Fibroblast of upper back skin (primary cell): ENCODE measurements at regions not wholly inside any gene's neighbourhood (a gene's known extent, or its start where the extent isn't known, plus 50 kb on each side); places are given as distances from the start of the nearest gene placed in this dataset.
"Not testable (repeated sequence)": the region's sequence is repeated elsewhere in the genome, so short reads cannot be mapped to it uniquely, and the experiment has no call there.

ENCODE experiments used
- DNase-seq: peaks from one replicate; pipeline ENCODE4 v3.0.0-alpha.2; 2013

DNA sequence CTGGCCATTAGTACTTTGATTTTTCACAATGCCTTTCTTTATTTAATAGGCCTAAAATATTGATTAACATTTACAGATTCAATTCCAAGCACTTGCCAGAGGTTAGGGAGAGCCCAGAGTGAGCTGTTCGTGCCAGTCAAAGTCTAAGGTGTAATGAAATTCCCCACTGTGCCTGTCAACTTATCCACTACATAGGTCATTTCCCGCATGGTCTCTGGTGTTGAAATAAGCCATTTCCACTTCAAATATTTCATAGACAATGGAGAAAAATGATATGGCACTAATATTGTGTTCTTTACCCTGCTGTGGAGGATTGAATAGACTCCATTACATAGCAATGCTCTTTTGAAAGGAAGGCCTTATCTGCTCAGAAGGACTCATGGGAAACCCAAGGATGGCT, 978.1 kb upstream of the CELF2 start:
- DNase-seq, result no peak

DNA sequence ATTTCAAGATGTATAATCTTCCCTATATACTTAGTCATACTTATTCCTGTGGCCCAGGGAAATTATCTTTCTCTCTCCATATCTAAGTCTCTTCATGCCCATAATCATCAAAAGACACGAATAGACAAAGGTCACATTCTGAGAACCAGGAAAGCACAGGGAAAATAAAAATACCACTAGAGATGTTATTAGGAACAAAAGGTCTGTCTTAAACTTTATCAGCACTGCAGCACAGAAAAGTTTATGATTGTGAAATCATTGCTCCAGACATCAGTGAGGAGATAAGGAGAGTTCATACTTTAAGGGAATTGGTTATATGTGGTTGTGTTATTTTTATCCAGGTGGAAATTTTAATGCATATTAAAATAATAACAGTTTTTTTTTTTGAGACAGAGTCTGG, 974.6 kb upstream of the CELF2 start:
- DNase-seq, result no peak

GRCh38 chr10:10044922-10045764, 972.5 kb upstream of the CELF2 start:
- no peak for DNase-seq

DNA sequence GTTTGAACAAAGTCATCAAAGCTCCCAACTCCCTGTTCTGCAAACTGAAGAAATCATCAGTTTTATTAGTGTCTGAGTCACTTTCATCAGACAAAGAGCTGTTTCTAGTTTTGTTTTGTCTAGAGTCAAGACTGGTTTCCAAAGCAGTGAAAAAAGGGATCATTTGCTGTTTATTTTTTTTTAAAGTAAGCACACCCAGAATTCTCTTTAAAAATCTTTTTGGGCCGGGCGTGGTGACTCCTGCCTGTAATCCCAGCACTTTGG, 972.0 kb upstream of the CELF2 start:
- DNase-seq, result peak; percentile 33

DNA sequence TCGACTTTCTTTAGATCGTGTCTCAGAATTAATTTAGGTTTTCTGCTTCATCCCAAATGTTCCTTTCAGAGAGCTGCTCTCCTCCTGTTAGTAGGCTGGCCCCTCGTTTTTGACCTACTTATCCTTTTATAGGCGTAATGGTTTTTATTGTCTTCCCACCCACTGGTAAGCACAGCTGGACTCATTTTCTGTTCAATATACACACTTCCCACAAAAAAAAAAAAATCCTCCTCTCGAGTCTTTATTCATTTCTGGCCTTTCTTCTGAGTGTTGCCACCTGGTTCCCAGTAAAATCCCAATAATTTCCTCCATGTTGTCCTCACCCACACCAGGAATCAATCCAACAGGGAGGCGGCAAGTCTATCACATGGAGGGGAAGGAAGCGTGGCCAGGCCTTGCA, 970.2 kb upstream of the CELF2 start:
- DNase-seq, result no peak

GRCh38 chr10:10053051-10053450, 964.6 kb upstream of the CELF2 start:
- peak; percentile 12 for DNase-seq

GRCh38 chr10:10054466-10054865, 963.2 kb upstream of the CELF2 start:
- no peak for DNase-seq

- peak; percentile 53 for DNase-seq
These were observed 961.8 kb upstream of the CELF2 start for GRCh38 chr10:10055656-10056442.

DNA sequence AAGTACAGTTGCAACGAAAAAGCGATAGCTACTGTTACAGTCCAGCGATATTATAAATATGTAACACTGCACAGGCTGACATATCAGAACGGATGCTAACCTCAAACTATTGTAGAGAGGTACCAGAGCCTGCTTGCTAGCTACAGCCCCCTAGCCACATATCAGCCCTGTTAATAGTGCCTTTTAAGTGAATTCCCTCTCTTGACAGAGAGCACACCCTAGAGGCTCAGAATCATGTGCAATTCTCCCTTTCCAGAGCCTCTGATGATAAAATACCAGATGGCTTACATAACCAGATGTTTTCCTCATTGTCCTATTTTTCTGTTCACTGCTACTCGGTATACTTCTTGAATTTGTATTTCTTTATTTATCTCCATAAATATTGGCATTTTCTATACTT, 960.7 kb upstream of the CELF2 start:
- peak; percentile 64 for DNase-seq

DNA sequence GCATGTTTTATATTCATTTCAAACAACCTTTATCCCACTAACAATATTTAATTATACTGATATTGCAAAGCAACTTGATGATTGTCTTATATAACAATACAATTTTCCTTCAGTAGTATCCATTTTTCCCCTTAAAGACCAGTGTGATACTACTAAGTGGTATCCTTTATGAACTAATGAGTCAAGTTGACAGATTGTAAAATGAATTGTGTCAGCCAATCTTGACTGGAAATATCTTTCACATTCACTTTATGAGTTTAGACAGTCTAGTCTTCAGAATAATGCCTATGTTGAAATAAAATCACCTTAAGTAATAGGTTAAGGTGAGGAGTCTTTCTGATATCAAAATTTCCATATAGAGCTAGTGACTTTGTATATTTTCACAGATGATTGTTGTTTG, 950.0 kb upstream of the CELF2 start:
- DNase-seq, result no peak

DNA sequence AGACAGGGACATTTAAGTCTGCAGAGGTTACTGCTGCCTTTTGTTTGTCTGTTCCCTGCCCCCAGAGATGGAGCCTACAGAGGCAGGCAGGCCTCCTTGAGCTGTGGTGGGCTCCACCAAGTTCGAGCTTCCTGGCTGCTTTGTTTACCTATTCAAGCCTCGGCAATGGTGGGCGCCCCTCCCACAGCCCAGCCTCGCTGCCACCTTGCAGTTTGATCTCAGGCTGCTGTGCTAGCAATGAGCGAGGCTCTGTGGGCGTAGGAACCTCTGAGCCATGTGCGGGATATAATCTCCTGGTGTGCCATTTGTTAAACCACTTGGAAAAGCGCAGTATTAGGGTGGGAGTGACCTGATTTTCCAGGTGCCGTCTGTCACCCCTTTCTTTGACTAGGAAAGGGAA, 942.8 kb upstream of the CELF2 start:
- DNase-seq, result not testable (repeated sequence)

GRCh38 chr10:10078446-10078845, 939.2 kb upstream of the CELF2 start:
- no peak for DNase-seq

DNA sequence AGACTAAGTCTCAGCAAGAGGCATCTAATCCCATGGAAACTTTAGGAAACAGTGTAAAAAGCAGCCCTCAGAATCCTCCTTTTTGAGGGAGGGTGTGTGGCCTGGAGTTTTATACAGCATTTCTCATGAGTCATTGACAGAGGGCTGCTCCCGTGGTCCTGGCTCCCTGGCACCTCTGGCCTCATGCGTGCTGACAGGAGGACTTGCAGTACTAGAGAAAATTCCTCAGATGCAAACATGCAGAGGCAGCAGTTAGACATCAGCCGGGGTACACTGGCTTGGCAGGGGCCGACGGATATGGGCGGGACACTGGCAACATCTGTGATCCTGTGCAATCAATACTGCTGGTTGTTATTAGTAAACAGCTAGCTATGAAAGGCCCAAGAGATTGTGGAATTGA, 925.1 kb upstream of the CELF2 start:
- DNase-seq, result peak; percentile 64

DNA sequence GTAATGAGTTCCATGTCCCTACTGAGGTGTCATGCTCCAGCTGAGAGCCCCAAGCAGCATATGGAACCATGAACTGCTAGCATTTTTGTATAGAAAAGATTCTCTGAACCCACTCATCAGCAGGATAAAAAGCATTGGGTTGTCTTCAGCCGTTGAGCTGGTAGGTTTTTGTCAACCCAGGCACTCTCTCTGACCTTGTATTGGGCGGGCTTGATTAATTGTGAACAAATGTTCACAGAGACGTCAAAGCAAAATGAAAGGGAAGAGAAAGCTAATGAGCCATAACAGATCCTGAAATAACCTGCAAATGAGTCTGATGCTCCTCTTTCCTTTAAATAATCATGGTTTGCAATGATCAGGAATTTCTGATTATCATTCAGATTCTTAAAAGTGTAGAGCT, 924.7 kb upstream of the CELF2 start:
- no peak for DNase-seq

DNA sequence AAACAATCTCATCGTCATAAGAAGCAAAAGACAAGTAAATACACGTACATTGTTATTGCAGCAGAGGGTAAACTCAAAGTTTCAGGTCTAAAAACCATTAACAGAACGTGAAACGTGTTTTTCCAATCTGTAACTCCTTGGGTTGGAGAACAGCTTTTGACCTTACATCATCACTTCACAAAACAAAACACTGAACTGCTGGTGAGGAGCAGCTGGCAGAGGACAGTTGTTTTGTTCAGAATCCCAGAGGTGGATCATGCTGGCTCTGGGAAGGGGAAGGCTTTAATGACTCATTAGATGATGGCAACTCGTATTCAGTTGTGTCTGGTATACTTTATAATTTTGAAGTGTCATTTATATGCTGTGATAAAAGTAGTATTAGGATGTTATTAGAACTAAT, 923.0 kb upstream of the CELF2 start:
- peak; percentile 8 for DNase-seq

GRCh38 chr10:10096296-10096695, 921.4 kb upstream of the CELF2 start:
- DNase-seq, result peak; percentile 2

DNA sequence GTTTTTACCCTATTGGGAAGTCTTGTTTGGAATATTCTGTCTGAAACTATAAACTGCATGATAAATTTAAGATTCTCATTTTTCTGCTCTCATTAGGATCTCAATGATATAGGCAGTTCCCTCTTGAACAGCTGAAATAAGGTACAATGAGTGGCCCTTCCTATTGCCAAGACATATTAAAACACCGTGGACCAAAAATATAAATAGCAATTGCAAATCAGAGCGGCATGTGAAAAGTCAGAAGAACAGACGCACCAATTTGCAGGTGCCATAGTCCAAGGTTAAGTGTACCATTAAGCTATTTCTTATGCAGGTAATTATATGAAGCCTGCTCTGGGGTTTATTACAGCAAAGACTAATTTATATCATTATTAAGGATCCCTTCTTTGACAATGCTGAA, 920.8 kb upstream of the CELF2 start:
- DNase-seq, result no peak

DNA sequence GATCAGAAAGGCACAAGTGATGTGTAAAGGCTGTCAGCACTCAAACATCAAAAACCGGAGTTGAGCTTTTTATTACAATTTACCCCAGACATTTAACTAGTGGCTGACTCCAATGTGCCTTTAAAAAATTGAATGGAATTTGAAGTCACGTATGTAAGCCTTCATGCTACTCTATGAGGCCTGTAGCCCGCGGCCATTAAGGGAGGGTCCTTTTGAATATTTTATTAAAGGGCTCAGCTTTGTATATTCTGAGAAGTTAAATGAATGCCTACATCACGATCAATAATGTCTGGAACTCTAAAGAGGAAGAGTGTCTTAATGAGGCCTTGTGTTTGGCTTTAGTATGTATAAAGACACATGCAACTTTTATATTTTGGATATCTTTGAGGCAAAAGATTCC, 916.6 kb upstream of the CELF2 start:
- no peak for DNase-seq

DNA sequence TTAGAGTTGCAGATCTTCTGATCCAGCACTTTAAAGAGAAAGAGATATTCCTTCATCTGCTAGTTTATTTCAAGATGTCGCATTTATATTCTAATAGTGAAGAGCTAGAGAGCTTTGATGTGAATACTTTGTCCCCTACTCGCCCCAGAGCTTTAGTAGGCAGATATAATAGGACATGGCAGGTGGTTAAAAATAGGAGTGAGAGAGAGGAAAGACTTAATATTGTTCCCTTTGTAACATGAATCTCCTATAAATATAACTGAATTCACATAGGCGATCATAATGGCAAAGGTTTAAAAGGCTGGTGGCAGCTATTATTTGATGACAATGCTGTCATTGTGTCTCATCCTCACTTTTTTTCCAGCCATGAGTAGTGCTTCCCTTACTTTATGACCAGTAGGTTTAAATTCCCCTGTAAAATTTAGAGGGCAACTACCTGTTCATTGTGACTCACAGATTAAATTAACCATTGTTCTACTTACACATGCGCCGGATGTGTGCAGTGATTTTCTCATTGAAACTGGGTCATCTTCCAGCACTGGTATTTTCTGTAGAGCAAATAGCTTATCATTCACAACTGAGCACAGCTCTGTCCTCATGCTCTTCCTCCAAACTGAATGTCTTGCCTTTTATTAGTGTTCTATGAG, 906.7 kb upstream of the CELF2 start:
- no peak for DNase-seq

- DNase-seq, result no peak
These were observed 899.5 kb upstream of the CELF2 start for GRCh38 chr10:10118131-10118530.

DNA sequence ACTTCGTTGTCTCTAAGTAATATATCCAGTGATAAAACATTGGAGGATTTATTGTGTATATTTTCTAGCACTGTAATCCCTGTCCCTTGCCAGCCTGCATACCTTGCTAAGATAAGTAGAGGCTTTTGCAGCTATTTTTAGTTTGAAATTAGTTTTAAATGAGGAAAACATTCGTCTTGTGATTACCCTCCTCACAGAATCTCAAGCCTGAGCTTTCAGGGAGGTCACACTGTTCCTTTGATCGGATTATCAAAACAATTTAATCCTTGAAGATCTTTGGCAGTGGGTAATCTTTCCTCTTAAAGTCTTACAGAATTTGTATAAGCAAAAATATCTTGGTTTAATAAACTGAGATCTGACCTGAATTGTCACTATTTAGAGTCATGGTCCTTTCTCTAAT, 897.0 kb upstream of the CELF2 start:
- DNase-seq, result no peak

DNA sequence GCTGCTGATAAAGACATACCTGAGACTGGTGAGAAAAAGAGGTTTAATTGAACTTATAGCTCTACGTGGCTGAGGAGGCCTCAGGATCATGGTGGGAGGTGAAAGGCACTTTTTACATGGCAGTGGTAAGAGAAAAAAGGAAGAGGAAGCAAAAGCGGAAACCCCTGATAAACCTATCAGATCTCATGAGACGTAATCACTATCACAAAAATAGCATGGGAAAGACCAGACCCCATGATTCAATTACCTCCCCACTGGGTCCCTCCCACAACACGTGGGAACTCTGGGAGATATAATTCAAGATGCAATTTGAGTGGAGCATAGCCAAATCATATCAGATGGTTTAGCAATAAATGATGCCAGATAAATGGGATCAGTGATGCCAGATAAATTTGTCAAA, 892.0 kb upstream of the CELF2 start:
- no peak for DNase-seq

DNA sequence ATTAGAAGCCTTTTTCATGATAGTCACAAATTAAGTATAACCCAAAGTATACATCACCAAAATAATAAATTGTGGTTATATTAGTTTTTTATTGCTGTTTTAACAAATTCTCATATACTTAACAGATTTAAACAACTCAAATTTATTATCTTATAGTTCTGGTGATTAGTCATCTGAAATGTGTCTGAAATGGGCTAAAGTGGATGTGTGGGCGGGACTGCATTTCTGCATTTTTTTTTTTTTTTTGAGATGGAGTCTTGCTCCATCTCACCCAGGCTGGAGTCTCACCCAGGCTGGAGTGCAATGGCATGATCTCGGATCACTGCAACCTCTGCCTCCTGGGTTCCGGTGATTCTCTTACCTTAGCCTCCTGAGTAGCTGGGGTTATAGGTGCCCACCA, 891.5 kb upstream of the CELF2 start:
- no peak for DNase-seq

DNA sequence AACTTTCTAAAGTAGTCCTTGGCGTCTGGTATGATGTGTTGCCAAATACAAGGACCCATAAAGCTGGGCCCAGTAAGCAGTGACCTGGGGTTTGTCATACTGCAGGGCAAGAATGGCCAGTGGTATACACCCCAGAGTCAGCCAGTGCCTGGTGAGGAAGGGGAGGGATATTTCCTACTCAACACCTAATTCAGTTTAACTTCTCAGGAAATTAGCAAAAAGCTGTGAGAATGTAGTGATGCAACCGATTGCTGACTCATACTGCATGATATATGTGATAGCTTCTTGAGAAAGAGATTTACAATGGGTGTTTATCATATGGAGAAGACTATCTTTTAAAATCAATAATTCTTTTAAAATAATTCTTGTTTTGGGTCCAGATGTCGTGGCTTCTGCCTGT, 889.3 kb upstream of the CELF2 start:
- peak; percentile 43 for DNase-seq
